K562 (cell line): ENCODE measurements at regions not wholly inside any gene's neighbourhood (a gene's known extent, or its start where the extent isn't known, plus 50 kb on each side); places are given as distances from the start of the nearest gene placed in this dataset.

ENCODE experiments used
- CREB3 ChIP-seq: fragments of 450-650 bp; conservative IDR thresholded peaks from 2 replicates; pipeline ENCODE4 v1.6.1; 2016; ENCODE audit warnings: missing genetic modification characterization, low read depth, mild to moderate bottlenecking, missing compliant biosample characterization, moderate library complexity
- EGR1 ChIP-seq: fragments of 450-650 bp; conservative IDR thresholded peaks from 2 replicates; pipeline ENCODE4 v1.6.1; 2017; ENCODE audit warnings: mild to moderate bottlenecking
- MGA ChIP-seq: fragments of 450-650 bp; IDR thresholded peaks from 2 replicates; pipeline ENCODE4 v1.6.1; 2016; ENCODE audit warnings: mild to moderate bottlenecking, moderate library complexity
- NFIX ChIP-seq: fragments of 250-450 bp; sonication (Bioruptor Pico); IDR thresholded peaks from 2 replicates; pipeline ENCODE4 v1.4.0; 2020; ENCODE audit warnings: low read depth, mild to moderate bottlenecking, moderate library complexity
- RUNX1 ChIP-seq: sonication (generic); IDR thresholded peaks from 2 replicates; pipeline ENCODE4 v1.6.1; 2016; ENCODE audit warnings: antibody characterized with exemption, low read depth
- SMARCC2 ChIP-seq: fragments of 450-650 bp; IDR thresholded peaks from 2 replicates; pipeline ENCODE4 v1.6.1; 2017; ENCODE audit warnings: antibody characterized with exemption, moderate library complexity, mild to moderate bottlenecking, low read depth
- TGIF2 ChIP-seq: sonication (generic); formaldehyde crosslinking; IDR thresholded peaks from 2 replicates; pipeline ENCODE4 v1.8.1; 2022; ENCODE audit warnings: mild to moderate bottlenecking, missing genetic modification reagents, moderate library complexity
- USF1 ChIP-seq: sonication (generic); formaldehyde crosslinking; IDR thresholded peaks from 2 replicates; pipeline ENCODE4 v1.9.0; 2022; ENCODE audit warnings: mild to moderate bottlenecking, missing genetic modification reagents
- ZNF592 ChIP-seq: fragments of 450-650 bp; IDR thresholded peaks from 2 replicates; pipeline ENCODE4 v1.6.1; 2017; ENCODE audit warnings: antibody characterized with exemption, mild to moderate bottlenecking

- TF ChIP-seq EGR1 (peak; percentile 22; the same call in 1 of the 2 replicates), ZNF592 (0 out of 2 replicates have a peak, but pooled peaks have one; percentile 14), MGA (no peak), USF1 (CRISPR knock-in tag) (no peak), SMARCC2 (no peak), NFIX (no peak), CREB3 (0 out of 2 replicates have a peak, but pooled peaks have one; percentile 32), TGIF2 (CRISPR knock-in tag) (no peak), RUNX1 (no peak)
Observed at GRCh38 chr2:105576440-105577241, 168.1 kb upstream of the NCK2 start (continued).
